Spleen (tissue), 11 donors: ENCODE measurements at regions not wholly inside any gene's neighbourhood (a gene's known extent, or its start where the extent isn't known, plus 50 kb on each side); places are given as distances from the start of the nearest gene placed in this dataset.
"Not testable (repeated sequence)": the region's sequence is repeated elsewhere in the genome, so short reads cannot be mapped to it uniquely, and the experiment has no call there.

Source experiments
- DNase-seq: peaks from one replicate; pipeline ENCODE4 v3.0.0-alpha.2; 2020
- H3K27ac ChIP-seq, 8 donors: fragments of 200-600 bp; sonication (generic) in 7 of 8; 1 replicate in 4 of 8; 2 replicates in 4 of 8; pipeline versions ENCODE4 v1.5.0 to v1.8.0; 2016 to 2021; ENCODE audit warnings: inconsistent platforms in 4 of 8, mild to moderate bottlenecking in 4 of 8, moderate library complexity in 1 of 8
- H3K27me3 ChIP-seq, 7 donors: fragments of 200-600 bp; sonication (generic) in 6 of 7; replicated peaks in 1 of 7; 1 replicate in 4 of 7; 2 replicates in 3 of 7; pipeline versions ENCODE4 v1.5.0 to v1.8.0; 2016 to 2021; ENCODE audit warnings: inconsistent platforms in 3 of 7, mild to moderate bottlenecking in 1 of 7
- H3K36me3 ChIP-seq, 6 donors: fragments of 200-600 bp; sonication (generic) in 5 of 6; 1 replicate in 4 of 6; 2 replicates in 2 of 6; pipeline versions ENCODE4 v1.5.0 to v1.8.0; 2016 to 2021; ENCODE audit warnings: inconsistent platforms in 2 of 6
- H3K4me1 ChIP-seq, 6 donors: fragments of 200-600 bp; sonication (generic) in 5 of 6; 1 replicate in 3 of 6; 2 replicates in 3 of 6; pipeline versions ENCODE4 v1.5.0 to v1.8.0; 2016 to 2021; ENCODE audit warnings: inconsistent platforms in 3 of 6
- H3K4me3 ChIP-seq, 8 donors: fragments of 200-600 bp; sonication (generic) in 7 of 8; 1 replicate in 4 of 8; 2 replicates in 4 of 8; pipeline versions ENCODE4 v1.5.0 to v1.8.0; 2016 to 2021; ENCODE audit warnings: inconsistent platforms in 4 of 8, mild to moderate bottlenecking in 4 of 8, moderate library complexity in 2 of 8
- H3K9me3 ChIP-seq, 8 donors: fragments of 200-600 bp; sonication (generic) in 7 of 8; 1 replicate in 4 of 8; 2 replicates in 4 of 8; pipeline versions ENCODE4 v1.5.0 to v1.8.0; 2016 to 2021; ENCODE audit warnings: inconsistent platforms in 4 of 8
- CTCF ChIP-seq, 11 experiments: fragments of 200-600 bp in 7 of 11; fragments of 450-650 bp in 4 of 11; sonication (generic) in 4 of 11; IDR thresholded peaks in 8 of 11; conservative IDR thresholded peaks in 3 of 11; 1 replicate in 7 of 11; 2 replicates in 4 of 11; pipeline versions ENCODE4 v1.4.0 to v1.8.0; 2016 to 2021; ENCODE audit warnings: antibody characterized with exemption in 11 of 11, inconsistent platforms in 4 of 11, mild to moderate bottlenecking in 1 of 11
- POLR2A ChIP-seq, 3 donors: fragments of 450-650 bp; IDR thresholded peaks; one replicate each; pipeline ENCODE4 v1.5.1; 2017; ENCODE audit warnings: antibody characterized with exemption in 3 of 3, mild to moderate bottlenecking in 1 of 3
- POLR2AphosphoS5 ChIP-seq, 3 donors: sonication (generic); formaldehyde crosslinking; IDR thresholded peaks; one replicate each; pipeline ENCODE4 v1.5.1; 2017; ENCODE audit warnings: antibody characterized with exemption in 3 of 3
- WGBS, 5 donors: extraction: QIAGEN DNeasy Blood & Tissue Kit in 3 of 5; methylation state at CpG; one replicate each; pipeline versions ENCODE4 v1.1.5 to v1.1.7; 2013 to 2018; 5-methylcytosine and 5-hydroxymethylcytosine counted together
- intact Hi-C: fragments of 100-400 bp; cut with DNase I; formaldehyde crosslinking; loops from one replicate; pipeline ENCODE4 v1.15.0; 2023; ENCODE audit warnings: low total_unique reads
- donor health status: healthy with polysubstance abuse.
- donor health status: DM: no; HTN: no; CAD: no; lungs with moderate emphysema.
- donor health status: DM: no; HTN: no; CAD: no.
- donor health status: Bipolar disorder and iron deficiency.
- donor health status: healthy.
- donor health status: DM: no; HTN: no; CAD: no.
- donor health status: DM: yes; HTN: yes; CAD: no.

- H3K27ac ChIP-seq, result no peak overlapping the region
- no peaks in the 10 kb centered on the region for H3K36me3 ChIP-seq
- H3K27me3 ChIP-seq, result no peaks in the 10 kb centered on the region
- no peak overlapping the region for H3K4me3 ChIP-seq
- intact Hi-C loops, result no loop called here
- 81 to 92% (median 87%) methylated on average over 1 of the region's 1 CpG for WGBS, 5 donors
- no peak for TF ChIP-seq POLR2A (IDR thresholded peaks at IDR 0.05)
- H3K9me3 ChIP-seq, result no peaks in the 10 kb centered on the region
- no peaks in the 10 kb centered on the region for H3K4me1 ChIP-seq
- no peak for DNase-seq
Measured at GRCh38 chr1:98289311-98289710, 368.5 kb upstream of the DPYD start.

- H3K27me3 ChIP-seq, result no peaks in the 10 kb centered on the region
- no peak overlapping the region for H3K4me3 ChIP-seq
- no peaks in the 10 kb centered on the region for H3K36me3 ChIP-seq
- H3K27ac ChIP-seq, result no peak overlapping the region
- no peaks in the 10 kb centered on the region for H3K9me3 ChIP-seq
- no peaks in the 10 kb centered on the region for H3K4me1 ChIP-seq
- intact Hi-C loops, result no loop called here
- 90 to 98% (median 93%) methylated on average over 2 of the region's 2 CpGs for WGBS, 5 donors
- DNase-seq, result no peak
- TF ChIP-seq CTCF (IDR thresholded peaks at IDR 0.05 in 8 of 11, conservative IDR thresholded peaks at IDR 0.05 in 3 of 11), result no peak
- TF ChIP-seq POLR2AphosphoS5 (IDR thresholded peaks at IDR 0.05), result no peak
- TF ChIP-seq POLR2A (IDR thresholded peaks at IDR 0.05), result no peak
Measured at GRCh38 chr1:98288494-98288893, 367.7 kb upstream of the DPYD start.

- Histone ChIP-seq H3K27ac (no peak overlapping the region), H3K4me3 (no peak overlapping the region), H3K36me3 (no peaks in the 10 kb centered on the region), H3K9me3 (no peaks in the 10 kb centered on the region), H3K4me1 (no peaks in the 10 kb centered on the region), H3K27me3 (no peaks in the 10 kb centered on the region)
- 76 to 87% (median 82%) methylated on average over 2 of the region's 2 CpGs for WGBS, 5 donors
- intact Hi-C loops, result no loop called here
- DNase-seq, result no peak
- TF ChIP-seq POLR2AphosphoS5 (IDR thresholded peaks at IDR 0.05), result no peak
- TF ChIP-seq POLR2A (IDR thresholded peaks at IDR 0.05), result no peak
- TF ChIP-seq CTCF (IDR thresholded peaks at IDR 0.05 in 8 of 11, conservative IDR thresholded peaks at IDR 0.05 in 3 of 11), result no peak
Measured at GRCh38 chr1:98287626-98288025, 366.8 kb upstream of the DPYD start.

- WGBS, 5 donors, result 62 to 76% (median 69%) methylated on average over 1 of the region's 1 CpG
- TF ChIP-seq POLR2A (IDR thresholded peaks at IDR 0.05) (no peak), CTCF (IDR thresholded peaks at IDR 0.05 in 8 of 11, conservative IDR thresholded peaks at IDR 0.05 in 3 of 11) (no peak), POLR2AphosphoS5 (IDR thresholded peaks at IDR 0.05) (no peak)
- Histone ChIP-seq H3K4me1 (no peaks in the 10 kb centered on the region), H3K9me3 (no peaks in the 10 kb centered on the region), H3K36me3 (no peaks in the 10 kb centered on the region), H3K4me3 (no peak overlapping the region), H3K27me3 (no peaks in the 10 kb centered on the region), H3K27ac (no peak overlapping the region)
- intact Hi-C loops, result no loop called here
- no peak for DNase-seq
Measured at GRCh38 chr1:98286656-98287055, 365.8 kb upstream of the DPYD start.

- intact Hi-C loops, DNase-seq, H3K9me3 ChIP-seq, H3K36me3 ChIP-seq, H3K4me1 ChIP-seq, H3K4me3 ChIP-seq, H3K27me3 ChIP-seq, H3K27ac ChIP-seq: not testable (repeated sequence)
- WGBS, 5 donors, result 23 to 55% (median 42%) methylated on average over 2 of the region's 2 CpGs
Measured at GRCh38 chr1:98285286-98285685, 364.5 kb upstream of the DPYD start.
